ENCODE measurements at regions not wholly inside any gene's neighbourhood (a gene's known extent, or its start where the extent isn't known, plus 50 kb on each side); places are given as distances from the start of the nearest gene placed in this dataset.

DNA sequence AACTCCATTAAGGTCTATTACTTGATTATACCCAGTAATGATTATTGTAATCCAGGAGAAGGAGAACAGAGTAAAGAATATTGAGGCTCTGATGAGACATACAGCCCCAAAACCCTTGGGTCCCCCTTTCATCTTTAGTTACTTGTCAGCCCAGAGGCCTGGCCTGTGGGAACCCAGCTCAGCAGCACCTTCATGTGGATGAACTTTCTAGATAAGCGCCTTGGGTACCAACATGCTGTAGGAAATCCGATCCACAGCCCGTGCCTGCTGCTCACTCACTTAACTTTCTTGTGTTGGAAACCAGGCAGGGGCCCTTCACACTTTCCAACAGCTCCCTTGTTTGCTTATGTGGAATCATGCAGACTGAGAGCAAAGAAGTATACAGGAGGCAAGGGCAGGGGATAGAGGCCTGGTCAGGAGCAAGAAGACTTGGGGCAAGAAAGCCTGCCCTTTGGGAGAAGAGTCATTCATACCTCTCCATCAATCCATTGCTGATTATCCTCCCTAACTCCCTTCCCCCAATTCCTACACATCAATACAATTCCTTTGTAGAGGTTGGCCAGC is 64.0 kb upstream of the SOX9 start:
- TF ChIP-seq SPI1 (IDR thresholded peaks at IDR 0.05; ENCODE audit: borderline replicate concordance, low read depth), result no peak
- TF ChIP-seq, protein P1, sequence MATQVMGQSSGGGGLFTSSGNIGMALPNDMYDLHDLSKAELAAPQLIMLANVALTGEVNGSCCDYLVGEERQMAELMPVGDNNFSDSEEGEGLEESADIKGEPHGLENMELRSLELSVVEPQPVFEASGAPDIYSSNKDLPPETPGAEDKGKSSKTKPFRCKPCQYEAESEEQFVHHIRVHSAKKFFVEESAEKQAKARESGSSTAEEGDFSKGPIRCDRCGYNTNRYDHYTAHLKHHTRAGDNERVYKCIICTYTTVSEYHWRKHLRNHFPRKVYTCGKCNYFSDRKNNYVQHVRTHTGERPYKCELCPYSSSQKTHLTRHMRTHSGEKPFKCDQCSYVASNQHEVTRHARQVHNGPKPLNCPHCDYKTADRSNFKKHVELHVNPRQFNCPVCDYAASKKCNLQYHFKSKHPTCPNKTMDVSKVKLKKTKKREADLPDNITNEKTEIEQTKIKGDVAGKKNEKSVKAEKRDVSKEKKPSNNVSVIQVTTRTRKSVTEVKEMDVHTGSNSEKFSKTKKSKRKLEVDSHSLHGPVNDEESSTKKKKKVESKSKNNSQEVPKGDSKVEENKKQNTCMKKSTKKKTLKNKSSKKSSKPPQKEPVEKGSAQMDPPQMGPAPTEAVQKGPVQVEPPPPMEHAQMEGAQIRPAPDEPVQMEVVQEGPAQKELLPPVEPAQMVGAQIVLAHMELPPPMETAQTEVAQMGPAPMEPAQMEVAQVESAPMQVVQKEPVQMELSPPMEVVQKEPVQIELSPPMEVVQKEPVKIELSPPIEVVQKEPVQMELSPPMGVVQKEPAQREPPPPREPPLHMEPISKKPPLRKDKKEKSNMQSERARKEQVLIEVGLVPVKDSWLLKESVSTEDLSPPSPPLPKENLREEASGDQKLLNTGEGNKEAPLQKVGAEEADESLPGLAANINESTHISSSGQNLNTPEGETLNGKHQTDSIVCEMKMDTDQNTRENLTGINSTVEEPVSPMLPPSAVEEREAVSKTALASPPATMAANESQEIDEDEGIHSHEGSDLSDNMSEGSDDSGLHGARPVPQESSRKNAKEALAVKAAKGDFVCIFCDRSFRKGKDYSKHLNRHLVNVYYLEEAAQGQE (IDR thresholded peaks at IDR 0.05; ENCODE audit: insufficient replicate concordance, low read depth), result no peak
- no peak for DNase-seq (ENCODE audit: low read depth in 1 of 2, low spot score in 1 of 2)
- Histone ChIP-seq H3K4me3 (replicated peaks; ENCODE audit: insufficient read depth, low read length) (no peak overlapping the region), H3K27ac (replicated peaks) (no peak overlapping the region), H3K27me3 (ENCODE audit: insufficient read depth, poor library complexity, severe bottlenecking) (no peaks in the 10 kb centered on the region)

- H3K4me3 ChIP-seq (replicated peaks; ENCODE audit: insufficient read depth, low read length), result no peak overlapping the region
- no peak for TF ChIP-seq POLR2AphosphoS5 (IDR thresholded peaks at IDR 0.05; ENCODE audit: low read depth)
- no peak for TF ChIP-seq GABPA (IDR thresholded peaks at IDR 0.05; ENCODE audit: low read depth)
- TF ChIP-seq, protein P2, sequence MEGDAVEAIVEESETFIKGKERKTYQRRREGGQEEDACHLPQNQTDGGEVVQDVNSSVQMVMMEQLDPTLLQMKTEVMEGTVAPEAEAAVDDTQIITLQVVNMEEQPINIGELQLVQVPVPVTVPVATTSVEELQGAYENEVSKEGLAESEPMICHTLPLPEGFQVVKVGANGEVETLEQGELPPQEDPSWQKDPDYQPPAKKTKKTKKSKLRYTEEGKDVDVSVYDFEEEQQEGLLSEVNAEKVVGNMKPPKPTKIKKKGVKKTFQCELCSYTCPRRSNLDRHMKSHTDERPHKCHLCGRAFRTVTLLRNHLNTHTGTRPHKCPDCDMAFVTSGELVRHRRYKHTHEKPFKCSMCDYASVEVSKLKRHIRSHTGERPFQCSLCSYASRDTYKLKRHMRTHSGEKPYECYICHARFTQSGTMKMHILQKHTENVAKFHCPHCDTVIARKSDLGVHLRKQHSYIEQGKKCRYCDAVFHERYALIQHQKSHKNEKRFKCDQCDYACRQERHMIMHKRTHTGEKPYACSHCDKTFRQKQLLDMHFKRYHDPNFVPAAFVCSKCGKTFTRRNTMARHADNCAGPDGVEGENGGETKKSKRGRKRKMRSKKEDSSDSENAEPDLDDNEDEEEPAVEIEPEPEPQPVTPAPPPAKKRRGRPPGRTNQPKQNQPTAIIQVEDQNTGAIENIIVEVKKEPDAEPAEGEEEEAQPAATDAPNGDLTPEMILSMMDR (IDR thresholded peaks at IDR 0.05; ENCODE audit: insufficient read depth, low read length), result no peak
- TF ChIP-seq, protein P1 (IDR thresholded peaks at IDR 0.05; ENCODE audit: insufficient replicate concordance, low read depth), result no peak
- no peak for TF ChIP-seq SPI1 (IDR thresholded peaks at IDR 0.05; ENCODE audit: borderline replicate concordance, low read depth)
- H3K27me3 ChIP-seq (ENCODE audit: insufficient read depth, poor library complexity, severe bottlenecking), result no peaks in the 10 kb centered on the region
- no peak for DNase-seq (ENCODE audit: low read depth in 1 of 2, low spot score in 1 of 2)
- no peak overlapping the region for H3K27ac ChIP-seq (replicated peaks)
These were observed 60.7 kb upstream of the SOX9 start for GRCh38 chr17:72060084-72060483.

DNA sequence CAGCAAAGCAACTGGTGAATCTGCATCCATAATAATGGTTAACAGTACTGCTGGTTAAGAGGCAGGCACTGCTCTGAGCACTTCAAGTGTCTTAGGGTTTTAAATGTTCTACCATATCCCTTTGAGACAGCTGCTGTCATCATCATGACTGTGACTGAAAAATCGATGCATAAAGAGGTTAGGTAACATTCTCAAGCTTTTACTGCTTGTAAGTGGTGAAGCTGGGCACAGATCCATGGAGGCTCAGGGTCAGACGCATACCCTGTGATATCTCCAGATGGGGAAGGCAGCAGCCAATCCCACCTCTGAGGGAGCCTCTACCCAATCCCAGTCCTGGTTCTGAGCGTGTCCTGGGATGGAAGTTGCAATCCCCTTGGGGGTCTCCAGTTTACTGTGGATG is 57.6 kb upstream of the SOX9 start:
- no peak for DNase-seq (ENCODE audit: low read depth in 1 of 2, low spot score in 1 of 2)
- Histone ChIP-seq H3K27me3 (ENCODE audit: insufficient read depth, poor library complexity, severe bottlenecking) (no peaks in the 10 kb centered on the region), H3K27ac (replicated peaks) (no peak overlapping the region), H3K4me3 (replicated peaks; ENCODE audit: insufficient read depth, low read length) (no peak overlapping the region)
- TF ChIP-seq GABPA (IDR thresholded peaks at IDR 0.05; ENCODE audit: low read depth) (no peak), SPI1 (IDR thresholded peaks at IDR 0.05; ENCODE audit: borderline replicate concordance, low read depth) (no peak), POLR2AphosphoS5 (IDR thresholded peaks at IDR 0.05; ENCODE audit: low read depth) (no peak)
- TF ChIP-seq, protein P1 (IDR thresholded peaks at IDR 0.05; ENCODE audit: insufficient replicate concordance, low read depth), result no peak
- TF ChIP-seq, protein P2 (IDR thresholded peaks at IDR 0.05; ENCODE audit: insufficient read depth, low read length), result no peak

Measured in HL-60 (cell line).